HG02798 (cell line): ENCODE measurements at regions not wholly inside any gene's neighbourhood (a gene's known extent, or its start where the extent isn't known, plus 50 kb on each side); places are given as distances from the start of the nearest gene placed in this dataset.
"Not testable (repeated sequence)": the region's sequence is repeated elsewhere in the genome, so short reads cannot be mapped to it uniquely, and the experiment has no call there.

ENCODE experiments used
- ATAC-seq: cut with Tn5 transposase; IDR thresholded peaks from one replicate; pipeline ENCODE4 v1.9.1; 2021; ENCODE audit warnings: mild to moderate bottlenecking; ENCODE audit not compliant: unreplicated experiment, poor library complexity

- no peak for ATAC-seq
These were observed 445.1 kb downstream of the DOK5 start for GRCh38 chr20:54920491-54920890.

- ATAC-seq, result not testable (repeated sequence)
These were observed 443.6 kb downstream of the DOK5 start for GRCh38 chr20:54918993-54919392.

GRCh38 chr20:54914995-54915394, 439.6 kb downstream of the DOK5 start:
- no peak for ATAC-seq

GRCh38 chr20:54909702-54910101, 434.3 kb downstream of the DOK5 start:
- ATAC-seq, result no peak

- ATAC-seq, result not testable (repeated sequence)
These were observed 430.7 kb downstream of the DOK5 start for GRCh38 chr20:54906134-54906533.

GRCh38 chr20:54897787-54898186, 422.4 kb downstream of the DOK5 start:
- ATAC-seq, result no peak

- ATAC-seq, result no peak
These were observed 416.5 kb downstream of the DOK5 start for GRCh38 chr20:54891907-54892306.

- no peak for ATAC-seq
These were observed 404.0 kb downstream of the DOK5 start for GRCh38 chr20:54879393-54879792.

- ATAC-seq, result no peak
These were observed 399.9 kb downstream of the DOK5 start for GRCh38 chr20:54875307-54875706.

GRCh38 chr20:54874718-54875117, 399.3 kb downstream of the DOK5 start:
- no peak for ATAC-seq

GRCh38 chr20:54872440-54872839, 397.0 kb downstream of the DOK5 start:
- no peak for ATAC-seq

- ATAC-seq, result no peak
These were observed 394.4 kb downstream of the DOK5 start for GRCh38 chr20:54869765-54870164.

GRCh38 chr20:54865273-54865672, 389.9 kb downstream of the DOK5 start:
- no peak for ATAC-seq

- ATAC-seq, result no peak
These were observed 385.3 kb downstream of the DOK5 start for GRCh38 chr20:54860716-54861115.

- no peak for ATAC-seq
These were observed 380.8 kb downstream of the DOK5 start for GRCh38 chr20:54856202-54856601.

GRCh38 chr20:54849741-54850140, 374.3 kb downstream of the DOK5 start:
- no peak for ATAC-seq

GRCh38 chr20:54848984-54849538, 373.7 kb downstream of the DOK5 start:
- no peak for ATAC-seq

GRCh38 chr20:54848262-54848661, 372.9 kb downstream of the DOK5 start:
- no peak for ATAC-seq

- no peak for ATAC-seq
These were observed 371.6 kb downstream of the DOK5 start for GRCh38 chr20:54846948-54847347.

- no peak for ATAC-seq
These were observed 369.0 kb downstream of the DOK5 start for GRCh38 chr20:54844346-54844745.

- ATAC-seq, result no peak
These were observed 368.5 kb downstream of the DOK5 start for GRCh38 chr20:54843865-54844264.

- ATAC-seq, result no peak
These were observed 368.0 kb downstream of the DOK5 start for GRCh38 chr20:54843431-54843830.

- ATAC-seq, result no peak
These were observed 363.8 kb downstream of the DOK5 start for GRCh38 chr20:54839224-54839623.
